ENCODE measurements at regions not wholly inside any gene's neighbourhood (a gene's known extent, or its start where the extent isn't known, plus 50 kb on each side); places are given as distances from the start of the nearest gene placed in this dataset.

GRCh38 chr21:28309596-28309995 lies 683.1 kb downstream of the LTN1 start:
- ChIA-PET POLR2A (no interaction called here), CTCF (interaction anchor here (1.3 kb wide), 1 partner anchor 9 kb away, joined by 3 read pairs; no protein-coding TSS in a partner anchor)
- no peak for DNase-seq (ENCODE audit: extremely low spot score)
- TF ChIP-seq, protein P1, sequence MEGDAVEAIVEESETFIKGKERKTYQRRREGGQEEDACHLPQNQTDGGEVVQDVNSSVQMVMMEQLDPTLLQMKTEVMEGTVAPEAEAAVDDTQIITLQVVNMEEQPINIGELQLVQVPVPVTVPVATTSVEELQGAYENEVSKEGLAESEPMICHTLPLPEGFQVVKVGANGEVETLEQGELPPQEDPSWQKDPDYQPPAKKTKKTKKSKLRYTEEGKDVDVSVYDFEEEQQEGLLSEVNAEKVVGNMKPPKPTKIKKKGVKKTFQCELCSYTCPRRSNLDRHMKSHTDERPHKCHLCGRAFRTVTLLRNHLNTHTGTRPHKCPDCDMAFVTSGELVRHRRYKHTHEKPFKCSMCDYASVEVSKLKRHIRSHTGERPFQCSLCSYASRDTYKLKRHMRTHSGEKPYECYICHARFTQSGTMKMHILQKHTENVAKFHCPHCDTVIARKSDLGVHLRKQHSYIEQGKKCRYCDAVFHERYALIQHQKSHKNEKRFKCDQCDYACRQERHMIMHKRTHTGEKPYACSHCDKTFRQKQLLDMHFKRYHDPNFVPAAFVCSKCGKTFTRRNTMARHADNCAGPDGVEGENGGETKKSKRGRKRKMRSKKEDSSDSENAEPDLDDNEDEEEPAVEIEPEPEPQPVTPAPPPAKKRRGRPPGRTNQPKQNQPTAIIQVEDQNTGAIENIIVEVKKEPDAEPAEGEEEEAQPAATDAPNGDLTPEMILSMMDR (IDR thresholded peaks at IDR 0.05; ENCODE audit: control extremely low read depth, extremely low read depth, low read depth, missing control alignments): no peak

DNA sequence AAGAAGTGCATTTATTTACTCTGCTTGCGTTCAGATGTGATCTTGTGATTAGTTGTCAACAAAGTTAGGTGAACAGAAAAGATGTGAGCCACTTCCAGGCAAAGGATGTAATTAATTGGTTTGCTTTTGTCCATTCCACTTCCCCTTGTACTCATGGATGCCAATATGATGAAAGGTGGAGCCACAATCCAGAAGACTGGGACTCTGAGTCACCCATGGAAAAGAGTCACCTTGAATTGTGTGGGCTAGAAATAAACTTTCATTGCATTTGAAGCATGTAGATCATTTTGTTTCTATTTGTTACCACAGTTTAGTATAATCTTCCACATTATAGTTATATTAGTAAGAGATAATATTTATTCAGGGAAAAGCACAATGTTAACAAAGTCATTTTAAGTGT lies 684.2 kb downstream of the LTN1 start:
- no peak for DNase-seq (ENCODE audit: extremely low spot score)
- POLR2A ChIA-PET: no interaction called here
- CTCF ChIA-PET: interaction anchor here (1.3 kb wide), 1 partner anchor 8 kb away, joined by 3 read pairs; no protein-coding TSS in a partner anchor
- TF ChIP-seq, protein P1 (IDR thresholded peaks at IDR 0.05; ENCODE audit: control extremely low read depth, extremely low read depth, low read depth, missing control alignments): no peak

DNA sequence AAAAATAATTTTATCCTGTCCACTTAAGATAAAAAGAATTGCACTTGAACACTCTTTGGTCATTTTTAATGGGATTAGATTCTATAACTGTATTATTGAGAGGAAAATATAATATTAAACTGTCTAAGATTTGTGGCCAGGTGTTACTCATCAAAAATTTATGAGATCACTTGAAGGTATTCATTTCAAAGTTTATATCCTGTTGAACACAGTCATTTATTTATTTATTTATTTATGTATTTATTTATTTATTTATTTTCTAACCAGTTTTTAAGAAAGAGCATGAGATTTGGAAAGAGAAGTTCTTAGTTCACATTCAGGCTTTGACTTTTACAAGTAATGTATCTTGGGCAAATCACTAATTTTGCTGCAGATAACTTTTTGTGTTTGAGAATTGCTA lies 692.7 kb downstream of the LTN1 start:
- TF ChIP-seq, protein P1 (IDR thresholded peaks at IDR 0.05; ENCODE audit: control extremely low read depth, extremely low read depth, low read depth, missing control alignments): no peak
- no peak for DNase-seq (ENCODE audit: extremely low spot score)
- CTCF ChIA-PET: interaction anchor here (1.1 kb wide), 1 partner anchor 9 kb away, joined by 3 read pairs; no protein-coding TSS in a partner anchor
- POLR2A ChIA-PET: no interaction called here

DNA sequence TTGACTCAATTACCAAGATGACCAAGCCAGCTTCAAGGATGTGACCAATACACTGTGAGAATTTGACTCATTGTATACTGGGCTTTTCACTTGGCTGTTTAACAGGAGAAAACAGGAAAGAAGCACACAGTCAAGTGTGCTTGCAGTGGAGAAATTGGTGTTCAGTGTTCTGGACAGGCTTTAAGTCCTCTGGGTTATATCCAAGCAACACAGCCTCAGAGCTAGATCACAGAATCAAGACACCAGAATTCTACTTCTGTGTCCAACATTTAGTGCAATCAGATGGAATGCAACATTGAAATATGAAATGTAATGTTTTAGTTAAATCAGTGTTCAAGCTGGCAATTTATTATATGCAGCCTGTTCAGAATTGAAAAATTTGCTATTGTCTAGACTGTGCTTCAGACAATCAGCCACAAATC lies 694.4 kb downstream of the LTN1 start:
- POLR2A ChIA-PET: no interaction called here
- TF ChIP-seq, protein P1 (IDR thresholded peaks at IDR 0.05; ENCODE audit: control extremely low read depth, extremely low read depth, low read depth, missing control alignments): no peak
- CTCF ChIA-PET: no interaction called here
- DNase-seq (ENCODE audit: extremely low spot score): no peak

DNA sequence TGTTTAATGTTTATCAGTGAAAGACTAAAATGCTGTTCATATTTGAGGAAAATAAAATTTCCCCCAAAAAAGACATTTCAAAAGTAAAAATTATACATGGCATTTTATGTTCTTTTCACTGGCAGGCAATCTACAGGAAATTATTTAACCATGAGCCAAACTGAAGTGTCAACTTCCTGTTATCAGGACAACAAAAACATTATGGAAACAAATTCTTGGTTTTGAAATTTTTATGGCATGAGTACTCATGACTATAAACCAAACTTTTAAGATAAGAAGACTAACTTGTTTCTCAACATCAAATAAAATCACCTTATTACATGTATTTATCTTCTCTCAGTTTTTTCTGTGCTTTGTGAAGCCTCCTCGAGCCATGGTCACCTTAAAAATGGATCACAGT lies 698.6 kb downstream of the LTN1 start:
- TF ChIP-seq, protein P1 (IDR thresholded peaks at IDR 0.05; ENCODE audit: control extremely low read depth, extremely low read depth, low read depth, missing control alignments): no peak

DNA sequence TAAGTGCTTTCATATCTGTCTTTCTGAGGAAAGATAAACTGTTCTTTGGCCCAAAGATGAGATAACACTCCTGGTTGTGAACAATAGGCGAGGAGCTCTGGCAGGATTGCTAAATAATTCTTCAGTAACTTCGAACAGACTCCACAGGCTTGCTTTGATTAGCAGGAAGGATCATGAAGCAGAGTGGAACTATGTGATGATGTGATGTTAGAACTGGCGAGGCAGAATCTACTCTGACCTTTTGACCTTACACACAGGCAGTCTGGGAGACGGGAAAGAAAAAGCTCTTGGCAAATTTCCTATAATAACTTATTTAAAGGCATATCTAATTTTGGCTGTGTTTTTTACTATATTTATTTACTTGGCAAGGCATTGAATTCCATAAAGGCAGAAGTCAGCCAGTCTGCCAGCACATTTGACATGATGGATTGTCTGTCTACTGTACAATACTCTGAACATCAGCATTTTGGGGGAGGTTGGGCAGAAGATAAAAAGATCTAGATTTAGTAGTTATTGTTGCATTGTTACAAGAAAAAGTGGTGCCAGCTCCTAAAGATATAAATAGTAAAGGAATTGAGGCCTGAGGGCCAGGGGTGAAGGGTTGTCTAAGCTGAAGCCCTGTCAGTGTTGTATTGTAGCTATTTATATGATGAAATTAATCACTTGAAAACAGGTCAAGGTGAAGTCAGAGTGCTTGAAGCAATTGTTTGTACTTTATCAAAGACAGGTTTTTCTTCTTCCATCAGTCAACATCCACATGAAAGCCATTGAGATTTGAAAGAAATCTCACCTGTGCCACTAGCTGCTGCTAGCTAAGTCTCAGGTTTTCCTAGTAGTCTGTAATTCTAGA lies 708.8 kb downstream of the LTN1 start:
- ChIA-PET CTCF (interaction anchor here (1.2 kb wide), 1 partner anchor 11 kb away, joined by 3 read pairs; no protein-coding TSS in a partner anchor), POLR2A (no interaction called here)
- TF ChIP-seq, protein P1 (IDR thresholded peaks at IDR 0.05; ENCODE audit: control extremely low read depth, extremely low read depth, low read depth, missing control alignments): no peak
- DNase-seq (ENCODE audit: extremely low spot score): no peak

More for the DNA sequence above, 698.6 kb downstream of the LTN1 start:
- no peak for DNase-seq (ENCODE audit: extremely low spot score)
- ChIA-PET CTCF (no interaction called here), POLR2A (no interaction called here)
